Stimulated activated naive CD4-positive, alpha-beta T cell treated with Interleukin-2 at 50 U/mL for 16 hours (primary cell): ENCODE measurements at regions not wholly inside any gene's neighbourhood (a gene's known extent, or its start where the extent isn't known, plus 50 kb on each side); places are given as distances from the start of the nearest gene placed in this dataset.

Experiments
- DNase-seq: peaks from one replicate; lab custom pipeline; 2025; lab: John Stamatoyannopoulos, UW

- DNase-seq = no peak
Measured at GRCh38 chr2:122507261-122507660, 751.8 kb downstream of the TSN start.

GRCh38 chr2:122512091-122512490, 756.6 kb downstream of the TSN start:
- DNase-seq = no peak

DNA sequence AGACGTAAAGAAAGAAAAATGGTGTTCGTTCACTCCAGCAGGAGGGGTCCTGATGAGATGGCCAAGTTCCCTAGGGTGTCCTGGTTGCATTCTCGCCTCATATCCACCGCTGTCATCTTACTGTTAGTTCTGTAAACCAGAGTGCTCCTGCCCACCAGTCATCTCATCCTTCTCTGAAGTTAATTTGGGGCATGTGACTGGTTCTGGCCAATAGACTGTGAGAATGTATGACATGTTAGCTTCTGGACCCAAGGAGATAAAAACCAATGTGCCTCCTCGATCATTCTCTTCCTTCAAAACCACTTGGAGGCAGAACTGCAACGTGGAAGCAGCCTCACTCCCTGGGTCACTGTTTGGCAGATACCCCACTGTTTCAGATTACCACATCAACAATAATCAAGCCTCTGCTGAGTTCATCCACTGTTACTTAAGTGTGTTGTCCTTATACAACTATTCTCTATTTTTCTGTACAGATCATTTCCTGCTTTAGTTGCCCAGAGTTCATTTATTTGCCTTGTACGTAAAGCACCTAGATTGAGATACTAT, 759.1 kb downstream of the TSN start:
- DNase-seq = no peak

DNA sequence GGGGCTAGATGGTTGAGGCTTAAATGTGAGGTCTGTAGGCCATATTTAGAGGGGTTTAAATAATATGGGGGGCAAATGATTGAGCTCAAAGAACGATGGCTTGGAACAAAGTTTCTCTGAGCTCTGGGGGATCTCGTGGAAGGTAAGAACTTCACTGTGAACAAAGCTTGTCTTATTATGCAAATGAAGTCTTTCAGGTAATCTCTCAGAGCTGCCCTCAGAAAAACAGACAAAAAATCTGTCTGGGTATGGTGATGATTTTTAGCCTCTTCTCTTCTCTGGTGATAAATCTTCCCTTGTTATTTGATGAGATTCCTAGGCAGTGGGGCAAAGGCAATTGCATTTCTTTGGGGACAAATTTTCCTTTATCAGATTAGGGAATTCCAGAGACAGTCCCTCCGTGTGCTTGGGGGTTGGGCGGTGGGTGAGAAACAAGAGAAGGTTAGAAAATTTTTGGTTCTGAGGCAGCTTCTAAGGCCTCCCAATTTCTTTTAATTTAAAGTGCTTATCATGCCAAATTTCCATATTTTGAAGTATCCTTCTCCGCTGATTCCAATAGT, 760.4 kb downstream of the TSN start:
- DNase-seq = no peak

DNA sequence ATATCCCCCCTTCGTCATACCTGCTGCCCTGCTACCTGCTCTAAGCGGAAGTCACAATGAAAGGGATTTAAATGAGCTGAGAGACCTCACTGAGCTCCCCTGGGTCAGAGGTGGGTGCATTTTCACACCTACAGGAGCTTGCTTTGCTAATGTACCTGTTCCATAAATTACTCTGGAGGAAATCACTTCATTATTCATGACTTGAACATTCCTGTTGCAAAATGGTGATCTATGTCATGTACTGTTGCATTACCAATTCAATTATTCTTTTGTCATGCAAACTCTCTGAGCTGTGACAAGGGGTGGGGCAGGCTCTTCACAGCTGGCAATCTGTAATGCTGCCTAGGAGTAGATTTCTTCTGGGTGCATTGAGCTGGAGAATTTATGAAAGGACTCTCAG, 761.3 kb downstream of the TSN start:
- DNase-seq = no peak

DNA sequence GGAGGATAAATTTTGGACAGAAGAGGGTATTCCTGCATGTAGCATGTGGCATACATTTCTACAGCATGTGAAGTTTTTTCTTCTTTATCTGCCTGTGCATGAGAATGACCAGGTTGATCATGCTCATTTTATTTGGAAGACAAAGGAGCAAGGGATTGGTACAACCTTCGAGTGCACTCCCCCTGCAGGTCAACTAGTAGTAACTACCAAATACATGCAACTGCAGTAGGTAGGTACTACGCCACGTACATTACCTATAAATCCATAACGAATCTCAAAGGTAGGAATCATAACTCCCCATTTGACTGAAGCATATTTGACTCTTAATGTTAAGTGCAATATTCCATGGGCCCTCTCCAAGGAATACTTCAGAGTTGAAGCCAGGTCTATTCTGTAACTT, 763.9 kb downstream of the TSN start:
- DNase-seq = no peak

GRCh38 chr2:122519821-122520611, 764.6 kb downstream of the TSN start:
- DNase-seq = no peak

DNA sequence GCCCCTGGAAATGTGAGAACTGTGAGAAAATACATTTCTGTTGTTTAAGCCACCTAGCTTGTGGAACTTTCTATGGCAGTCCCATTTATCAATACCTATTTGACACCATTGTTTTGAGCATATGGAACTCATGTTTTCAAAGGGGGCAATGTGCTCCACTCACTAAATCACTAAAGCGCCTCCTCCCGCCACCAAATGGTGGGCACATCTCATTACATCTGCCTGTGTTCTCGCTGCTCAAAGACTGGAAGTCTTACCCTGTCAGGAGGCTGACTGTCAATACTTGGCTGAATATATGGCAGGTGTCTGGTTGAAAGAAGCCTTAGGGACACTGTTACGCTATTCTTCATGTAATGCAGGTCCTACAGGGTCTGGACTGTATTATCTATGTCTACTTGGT, 767.7 kb downstream of the TSN start:
- no peak for DNase-seq

- no peak for DNase-seq
Measured at GRCh38 chr2:122523981-122524380, 768.5 kb downstream of the TSN start.

- no peak for DNase-seq
Measured at GRCh38 chr2:122525336-122525735, 769.9 kb downstream of the TSN start.

DNA sequence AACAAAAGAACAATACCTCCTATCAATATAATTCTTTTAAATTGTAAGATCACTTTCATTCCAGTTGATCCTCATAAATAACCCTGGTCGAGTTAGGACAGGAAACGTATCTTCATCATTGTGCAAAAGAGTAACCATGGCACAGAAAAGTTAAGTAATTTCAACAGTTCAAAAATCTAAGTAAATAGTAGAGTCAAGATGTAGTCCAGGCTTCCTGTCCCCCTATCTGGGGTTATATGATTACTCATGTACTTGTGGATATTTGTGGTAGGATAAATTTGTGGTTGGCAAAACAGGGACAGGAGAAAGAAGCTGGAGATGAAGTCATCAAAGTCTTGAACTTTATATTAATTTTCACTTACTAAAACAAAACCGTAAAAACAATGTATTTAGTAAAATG, 772.6 kb downstream of the TSN start:
- no peak for DNase-seq

DNA sequence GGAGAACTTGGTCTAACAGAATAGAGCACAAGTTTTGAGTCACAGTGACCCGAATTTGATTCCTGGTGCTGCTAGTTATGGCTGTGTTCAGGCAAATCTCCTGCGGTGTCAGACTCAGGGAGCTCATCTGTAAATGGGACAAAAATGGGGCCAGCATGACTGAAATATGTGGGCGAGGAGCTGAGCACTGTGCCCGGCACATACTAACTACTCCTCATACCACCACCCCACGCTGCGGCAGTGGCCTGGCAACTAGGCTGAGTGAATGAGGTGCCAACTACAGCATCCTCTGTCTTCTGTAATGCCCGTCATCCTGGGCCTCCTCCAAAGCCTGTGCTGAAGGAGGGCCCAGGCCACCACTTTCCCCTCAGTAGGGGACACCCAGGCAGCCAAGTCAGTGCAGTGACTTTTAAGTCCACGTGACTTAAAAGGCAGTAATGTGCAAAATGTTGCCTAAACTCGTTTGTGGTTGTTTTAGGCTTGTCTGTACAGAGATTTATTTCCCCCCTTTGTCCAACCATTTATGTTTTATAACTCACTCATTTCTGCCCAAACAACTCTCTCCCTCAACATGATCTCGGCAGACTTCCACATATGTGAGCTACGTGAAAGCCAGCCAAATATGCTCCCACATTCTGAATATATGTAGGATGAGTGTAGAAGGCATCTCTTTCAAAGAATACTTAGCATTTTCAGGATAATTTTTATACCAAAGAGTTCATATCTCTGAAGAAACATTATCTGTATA, 773.7 kb downstream of the TSN start:
- DNase-seq = no peak

DNA sequence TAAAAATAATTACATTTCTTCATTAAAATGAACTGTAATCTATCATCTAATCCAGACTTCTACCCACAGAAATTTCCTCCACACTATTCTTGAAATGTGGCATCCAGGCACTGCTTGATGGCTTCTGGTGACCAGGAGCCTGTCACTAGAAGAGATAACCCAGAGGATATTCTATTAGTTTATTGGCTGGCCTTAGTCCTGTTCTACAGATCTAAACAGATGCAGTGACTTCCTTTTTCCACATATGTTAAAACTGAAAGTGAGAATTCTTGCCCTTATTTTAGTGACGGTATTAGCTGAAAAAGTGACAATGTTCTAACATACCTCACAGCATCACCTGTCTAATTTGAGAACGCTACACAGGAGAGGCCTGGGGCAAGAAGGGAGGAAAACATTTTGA, 775.4 kb downstream of the TSN start:
- no peak for DNase-seq

GRCh38 chr2:122531290-122532071, 776.0 kb downstream of the TSN start:
- DNase-seq = no peak

DNA sequence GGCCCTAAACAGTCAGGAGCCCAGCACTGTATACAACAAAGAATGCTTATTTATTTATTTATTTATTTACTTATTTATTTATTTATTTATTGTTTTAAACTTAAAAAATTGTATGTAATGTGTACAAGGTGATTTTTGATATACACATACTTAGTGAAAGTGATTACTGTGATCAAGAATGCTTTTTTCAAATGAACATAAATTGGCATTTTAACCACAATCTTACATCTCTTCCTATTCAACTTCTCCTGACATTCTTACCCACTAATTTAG, 776.6 kb downstream of the TSN start:
- DNase-seq = no peak

DNA sequence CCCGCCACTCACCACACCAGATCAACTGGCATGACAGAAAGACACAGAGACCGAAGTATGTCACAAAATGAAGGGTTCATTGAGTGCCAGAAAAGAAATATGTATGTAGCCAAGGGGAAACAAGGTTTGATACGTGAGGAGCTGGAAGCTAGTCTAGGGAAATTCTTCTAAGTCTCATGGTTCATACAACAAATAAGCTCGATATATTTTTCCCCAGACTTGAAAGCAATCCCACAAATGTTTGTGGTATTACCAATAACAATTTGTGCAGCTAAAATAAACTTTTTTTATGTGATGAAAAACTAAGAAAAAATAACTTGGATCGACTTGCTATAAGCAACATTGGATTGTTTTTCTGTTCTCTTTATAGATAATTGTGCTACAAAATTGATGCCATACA, 777.0 kb downstream of the TSN start:
- DNase-seq = no peak

DNA sequence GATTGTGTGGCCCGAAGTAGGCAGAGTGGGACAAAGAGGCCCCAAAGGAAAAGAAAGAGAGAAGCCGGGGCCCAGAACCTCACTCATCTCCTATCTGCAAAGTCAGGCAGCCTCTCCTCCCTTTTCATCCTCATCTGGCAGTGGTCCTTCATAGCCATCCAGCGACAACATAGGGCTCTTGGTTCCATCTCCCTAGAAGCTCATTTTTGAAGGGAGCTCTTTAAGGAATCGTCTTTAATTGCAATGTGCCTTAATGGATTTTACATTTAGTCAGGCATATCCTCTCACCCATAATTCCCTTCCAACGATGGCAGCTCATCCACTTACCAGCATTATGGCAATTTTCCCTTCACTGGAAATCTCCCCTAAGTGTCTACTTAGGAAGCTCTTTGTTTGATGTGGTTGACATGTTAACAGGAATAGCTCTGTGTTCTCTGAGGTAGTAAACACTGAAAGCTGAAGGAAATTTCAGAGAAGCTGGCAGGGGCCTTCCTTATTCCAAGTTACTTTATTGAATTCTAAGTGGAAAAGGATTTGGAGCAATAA, 780.6 kb downstream of the TSN start:
- no peak for DNase-seq

- DNase-seq = no peak
Measured at GRCh38 chr2:122539311-122539710, 783.9 kb downstream of the TSN start.

GRCh38 chr2:122539920-122540319, 784.5 kb downstream of the TSN start:
- DNase-seq = no peak

- no peak for DNase-seq
Measured at GRCh38 chr2:122542236-122542635, 786.8 kb downstream of the TSN start.

DNA sequence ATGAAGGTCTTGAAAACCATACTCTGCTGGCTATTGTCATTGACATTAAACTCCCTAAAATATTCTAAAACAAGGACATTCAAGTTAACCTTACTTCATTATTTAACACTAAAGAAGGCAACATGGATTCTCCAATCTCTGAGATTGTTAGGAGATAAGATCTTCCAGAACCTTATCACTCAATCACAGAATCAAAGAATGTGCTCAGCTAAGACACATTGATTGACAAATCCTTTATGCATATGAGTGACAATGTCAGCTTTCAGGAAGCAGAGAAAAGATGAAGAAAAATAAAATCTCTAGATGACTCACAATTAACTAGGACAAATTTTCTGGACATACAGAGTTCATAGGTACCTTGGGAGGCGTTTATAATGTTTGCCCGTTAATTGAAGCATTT, 787.2 kb downstream of the TSN start:
- no peak for DNase-seq

DNA sequence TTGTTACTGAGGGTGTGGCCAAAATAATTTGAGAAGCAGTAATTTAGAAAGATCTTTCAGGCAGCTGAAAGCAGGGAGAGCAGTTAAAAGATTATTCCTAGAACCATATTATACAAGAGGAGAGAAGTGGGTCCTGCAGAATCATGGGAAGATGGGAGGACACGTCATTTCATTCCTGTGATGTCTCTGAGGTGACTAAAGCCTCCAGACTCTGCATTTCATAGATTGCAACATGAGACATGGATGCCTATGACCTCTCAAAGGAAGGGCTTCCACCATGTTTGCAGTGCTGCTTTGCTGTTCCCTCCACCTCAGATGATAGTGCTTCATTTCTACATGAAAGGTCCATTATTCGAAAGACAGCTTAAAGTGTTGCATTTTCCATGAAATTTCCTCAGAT, 788.4 kb downstream of the TSN start:
- DNase-seq = no peak
